ENCODE measurements at regions not wholly inside any gene's neighbourhood (a gene's known extent, or its start where the extent isn't known, plus 50 kb on each side); places are given as distances from the start of the nearest gene placed in this dataset.
"Not testable (repeated sequence)": the region's sequence is repeated elsewhere in the genome, so short reads cannot be mapped to it uniquely, and the experiment has no call there.

GRCh38 chrX:96538104-96538725 lies 146.4 kb upstream of the DIAPH2 start:
- Histone ChIP-seq H3K27ac (no peak overlapping the region), H3K4me2 (no peak overlapping the region)
- TF ChIP-seq Cebpa-rat (IDR thresholded peaks at IDR 0.05) = no peak

GRCh38 chrX:96540111-96540631 lies 144.5 kb upstream of the DIAPH2 start:
- H3K4me2 ChIP-seq = peak overlapping the region in 1 of 11 experiments; percentile 16; a peak in 1 of 22 replicates
- H4K20me1 ChIP-seq = no peaks in the 10 kb centered on the region; a peak in 1 of 22 replicates
- H3K4me3 ChIP-seq = no peak overlapping the region
- H3K9ac ChIP-seq = no peak overlapping the region
- TF ChIP-seq Cebpa-rat (IDR thresholded peaks at IDR 0.05) = no peak
- no peak overlapping the region for H3K27ac ChIP-seq
- no peaks in the 10 kb centered on the region for H3K36me3 ChIP-seq
- peaks cover 0 to 6% (median 0%) of the 10 kb centered on the region in 10 experiments; a peak in 2 of 20 replicates for H3K4me1 ChIP-seq
- no peaks in the 10 kb centered on the region for H3K9me3 ChIP-seq (replicated peaks in 1 of 11)
- H3K27me3 ChIP-seq = peaks cover 89 to 100% (median 98%) of the 10 kb centered on the region in 11 experiments

More at GRCh38 chrX:96538104-96538725, 146.4 kb upstream of the DIAPH2 start:
- Histone ChIP-seq H3K9me3 (replicated peaks in 1 of 11) (no peaks in the 10 kb centered on the region; a peak in 1 of 22 replicates), H3K27me3 (peaks cover 82 to 100% (median 93%) of the 10 kb centered on the region in 11 experiments), H3K9ac (no peak overlapping the region), H3K4me1 (peaks cover 0 to 6% (median 0%) of the 10 kb centered on the region in 10 experiments; a peak in 2 of 20 replicates), H3K36me3 (no peaks in the 10 kb centered on the region), H4K20me1 (no peaks in the 10 kb centered on the region; a peak in 1 of 22 replicates), H3K4me3 (no peak overlapping the region)

- not testable (repeated sequence) for H3K9me3 ChIP-seq (replicated peaks in 1 of 11); H3K4me1 ChIP-seq; H4K20me1 ChIP-seq; H3K4me3 ChIP-seq; H3K36me3 ChIP-seq; H3K4me2 ChIP-seq; H3K27ac ChIP-seq; H3K9ac ChIP-seq
- H3K27me3 ChIP-seq = peaks cover 90 to 100% (median 98%) of the 10 kb centered on the region in 11 experiments
Measured at GRCh38 chrX:96546281-96546680, 138.4 kb upstream of the DIAPH2 start.

DNA sequence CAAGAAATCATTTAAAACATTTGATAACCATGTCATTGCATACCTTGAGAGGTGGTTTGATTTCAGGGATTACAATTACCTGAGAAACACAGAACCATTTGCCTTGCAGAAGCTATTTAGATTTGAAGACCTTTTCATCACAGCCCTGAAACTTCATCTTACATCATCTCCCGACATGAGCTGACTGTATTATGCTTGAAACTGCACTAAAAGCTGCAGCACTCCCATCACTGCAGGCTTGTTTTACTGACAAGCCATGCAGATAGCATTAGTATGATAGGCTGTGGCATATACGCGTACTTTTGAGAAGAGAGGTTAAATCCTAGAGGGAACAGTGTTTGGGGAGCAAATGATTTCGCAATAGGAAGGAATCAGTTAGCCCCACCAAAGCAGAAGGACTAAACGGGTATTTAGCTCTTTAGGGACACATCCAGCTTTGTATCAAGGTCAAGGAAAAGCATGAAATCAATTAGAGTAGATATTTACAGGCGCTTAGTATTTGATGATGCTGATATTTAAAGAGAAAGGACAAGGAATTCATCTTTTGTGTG lies 133.2 kb upstream of the DIAPH2 start:
- H3K4me1 ChIP-seq = no peaks in the 10 kb centered on the region
- H3K27ac ChIP-seq = no peak overlapping the region
- H4K20me1 ChIP-seq = no peaks in the 10 kb centered on the region; a peak in 2 of 22 replicates
- no peaks in the 10 kb centered on the region for H3K9me3 ChIP-seq (replicated peaks in 1 of 11)
- peaks cover 85 to 100% (median 97%) of the 10 kb centered on the region in 11 experiments for H3K27me3 ChIP-seq
- H3K4me2 ChIP-seq = no peak overlapping the region
- peak in 9 of 11 experiments; percentile 16 to 90 (median 78); a peak in 16 of 22 replicates for TF ChIP-seq Cebpa-rat (IDR thresholded peaks at IDR 0.05)
- H3K9ac ChIP-seq = no peak overlapping the region
- no peak overlapping the region for H3K4me3 ChIP-seq
- H3K36me3 ChIP-seq = no peaks in the 10 kb centered on the region

DNA sequence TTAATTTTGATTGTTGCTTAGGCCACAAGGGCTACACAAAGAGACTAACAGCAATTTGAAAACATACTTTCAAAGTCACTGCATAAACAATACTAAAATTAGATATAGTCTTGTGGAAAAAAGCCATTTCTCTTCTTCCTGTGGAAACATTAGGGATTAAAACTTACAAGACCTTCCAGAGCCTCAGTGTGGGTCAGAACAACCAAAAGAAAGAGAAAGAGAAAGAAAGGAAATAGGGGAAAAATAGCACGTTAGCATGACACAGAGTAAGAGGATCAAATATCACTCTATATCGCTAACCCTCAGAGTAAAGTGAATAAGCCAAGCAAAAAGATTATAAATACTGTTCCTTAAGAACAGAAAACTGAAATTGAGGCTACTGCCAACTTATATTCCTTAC lies 127.8 kb upstream of the DIAPH2 start:
- Histone ChIP-seq H3K4me1 (no peaks in the 10 kb centered on the region), H3K9ac (no peak overlapping the region), H3K4me3 (no peak overlapping the region), H4K20me1 (no peaks in the 10 kb centered on the region; a peak in 1 of 22 replicates), H3K27me3 (peaks cover 70 to 94% (median 87%) of the 10 kb centered on the region in 11 experiments), H3K9me3 (replicated peaks in 1 of 11) (no peaks in the 10 kb centered on the region), H3K4me2 (no peak overlapping the region), H3K36me3 (no peaks in the 10 kb centered on the region), H3K27ac (no peak overlapping the region)
- TF ChIP-seq Cebpa-rat (IDR thresholded peaks at IDR 0.05) = no peak

DNA sequence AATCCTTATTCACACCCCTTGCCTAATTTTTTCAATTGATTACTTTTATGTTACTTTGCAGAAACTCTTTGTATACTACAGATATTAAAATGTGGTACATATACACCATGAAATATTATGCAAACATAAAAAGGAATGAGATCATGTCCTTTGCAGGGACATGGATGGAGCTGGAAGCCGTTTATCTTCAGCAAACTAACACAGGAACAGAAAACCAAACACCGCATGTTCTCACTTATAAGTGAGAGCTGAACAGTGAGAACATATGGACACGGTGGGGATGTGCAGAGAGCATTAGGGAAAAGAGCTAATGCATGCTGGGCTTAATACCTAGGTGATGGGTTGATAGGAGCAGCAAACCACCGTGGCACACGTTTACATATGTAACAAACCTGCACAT lies 123.5 kb upstream of the DIAPH2 start:
- not testable (repeated sequence) for H3K27ac ChIP-seq

GRCh38 chrX:96563646-96564045 lies 121.0 kb upstream of the DIAPH2 start:
- Histone ChIP-seq H3K27ac (no peak overlapping the region), H3K4me2 (no peak overlapping the region), H3K9me3 (replicated peaks in 1 of 11) (no peaks in the 10 kb centered on the region), H4K20me1 (no peaks in the 10 kb centered on the region), H3K27me3 (peaks cover 39 to 91% (median 75%) of the 10 kb centered on the region in 11 experiments; a peak in 21 of 22 replicates), H3K36me3 (no peaks in the 10 kb centered on the region), H3K4me3 (no peak overlapping the region), H3K9ac (no peak overlapping the region), H3K4me1 (no peaks in the 10 kb centered on the region)
- no peak for TF ChIP-seq Cebpa-rat (IDR thresholded peaks at IDR 0.05)

More for the DNA sequence above, 123.5 kb upstream of the DIAPH2 start:
- not testable (repeated sequence) for H3K4me3 ChIP-seq; H3K4me2 ChIP-seq; H3K9ac ChIP-seq; H3K36me3 ChIP-seq; H3K9me3 ChIP-seq (replicated peaks in 1 of 11); H3K4me1 ChIP-seq; H4K20me1 ChIP-seq
- H3K27me3 ChIP-seq = peaks cover 51 to 93% (median 82%) of the 10 kb centered on the region in 11 experiments

DNA sequence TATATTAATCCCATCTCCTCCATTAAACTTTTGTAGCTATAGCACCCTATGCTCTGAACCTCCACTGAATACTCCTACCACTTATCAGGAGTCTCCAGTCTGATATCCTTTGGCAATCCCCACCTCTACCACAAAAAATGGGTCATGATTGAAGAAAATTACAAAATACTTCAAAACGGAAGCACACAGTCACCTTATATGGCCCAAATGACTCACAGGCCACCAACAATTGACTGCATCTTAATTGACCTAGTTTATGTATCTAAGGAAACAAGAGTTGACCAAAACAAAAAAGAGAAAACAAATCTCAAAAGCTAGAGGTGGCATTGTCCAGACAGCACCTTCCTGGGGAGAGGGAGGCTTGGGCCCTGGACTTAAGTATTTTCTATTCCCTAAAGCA lies 120.0 kb upstream of the DIAPH2 start:
- no peak for TF ChIP-seq Cebpa-rat (IDR thresholded peaks at IDR 0.05)
- H4K20me1 ChIP-seq = no peaks in the 10 kb centered on the region
- H3K9ac ChIP-seq = no peak overlapping the region
- no peak overlapping the region for H3K27ac ChIP-seq
- no peaks in the 10 kb centered on the region for H3K4me1 ChIP-seq
- H3K9me3 ChIP-seq (replicated peaks in 1 of 11) = no peaks in the 10 kb centered on the region
- H3K4me2 ChIP-seq = no peak overlapping the region
- no peaks in the 10 kb centered on the region for H3K36me3 ChIP-seq
- H3K4me3 ChIP-seq = no peak overlapping the region
- peaks cover 29 to 89% (median 74%) of the 10 kb centered on the region in 11 experiments; a peak in 21 of 22 replicates for H3K27me3 ChIP-seq

DNA sequence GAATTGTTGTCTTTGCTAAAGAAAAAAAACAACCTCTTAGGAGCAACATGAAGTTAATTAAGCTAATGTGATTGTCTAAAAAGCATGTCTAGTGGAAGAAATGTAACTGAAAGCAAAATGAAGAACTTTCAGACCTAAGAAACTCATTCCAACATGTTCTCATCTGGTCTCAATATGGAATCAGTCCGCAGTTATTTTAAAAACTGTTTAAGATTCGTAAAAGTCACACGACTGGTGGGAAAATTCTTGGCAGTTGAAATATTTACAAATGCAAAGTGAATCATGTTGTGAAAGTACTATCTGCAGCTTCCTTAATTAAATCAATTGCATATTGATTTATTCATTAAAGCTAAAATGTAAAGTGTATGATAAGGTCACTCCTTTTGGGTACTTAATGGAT lies 117.8 kb upstream of the DIAPH2 start:
- Histone ChIP-seq H4K20me1 (no peaks in the 10 kb centered on the region), H3K27me3 (peaks cover 36 to 92% (median 79%) of the 10 kb centered on the region in 11 experiments), H3K4me3 (no peak overlapping the region), H3K9me3 (replicated peaks in 1 of 11) (no peaks in the 10 kb centered on the region), H3K36me3 (no peaks in the 10 kb centered on the region), H3K4me1 (no peaks in the 10 kb centered on the region), H3K27ac (no peak overlapping the region), H3K9ac (no peak overlapping the region), H3K4me2 (no peak overlapping the region)
- TF ChIP-seq Cebpa-rat (IDR thresholded peaks at IDR 0.05) = no peak

DNA sequence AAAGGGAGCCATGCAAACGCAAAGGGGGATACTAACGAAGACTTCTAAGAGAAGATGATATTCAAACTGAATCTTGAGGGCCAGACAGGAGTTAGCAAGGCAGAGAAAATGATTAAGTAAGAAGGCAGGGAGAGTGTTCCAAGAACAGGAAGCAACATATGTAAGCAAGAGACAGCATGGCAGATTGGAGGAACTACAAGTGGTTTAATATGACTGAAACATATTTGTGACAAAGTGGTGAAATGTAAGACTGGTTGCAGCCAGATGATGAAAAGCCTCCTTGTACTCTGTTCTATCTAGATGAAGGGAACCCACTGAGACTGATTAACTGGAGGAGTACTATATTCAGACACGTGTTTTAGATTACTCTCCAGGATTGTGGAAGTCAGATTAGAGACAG lies 116.6 kb upstream of the DIAPH2 start:
- Histone ChIP-seq H3K9ac (no peak overlapping the region), H3K9me3 (replicated peaks in 1 of 11) (no peaks in the 10 kb centered on the region), H3K36me3 (no peaks in the 10 kb centered on the region), H3K27me3 (peaks cover 37 to 92% (median 80%) of the 10 kb centered on the region in 11 experiments), H3K4me1 (no peaks in the 10 kb centered on the region), H3K27ac (no peak overlapping the region), H4K20me1 (no peaks in the 10 kb centered on the region), H3K4me3 (no peak overlapping the region), H3K4me2 (no peak overlapping the region)
- no peak for TF ChIP-seq Cebpa-rat (IDR thresholded peaks at IDR 0.05)

Measured in BLaER1 treated with 17β-estradiol and CSF1 and Interleukin-3, amounts not matched to agents 10 nM and 100 nM (cell line).